ENCODE measurements at regions not wholly inside any gene's neighbourhood (a gene's known extent, or its start where the extent isn't known, plus 50 kb on each side); places are given as distances from the start of the nearest gene placed in this dataset.

GRCh38 chr3:130243808-130244207 lies 101.7 kb upstream of the COL6A5 start:
- H3K27ac ChIP-seq = no peak overlapping the region
- no peaks in the 10 kb centered on the region for H3K9me3 ChIP-seq
- no peaks in the 10 kb centered on the region for H3K27me3 ChIP-seq
- no peaks in the 10 kb centered on the region for H3K36me3 ChIP-seq
- TF ChIP-seq POLR2AphosphoS5 (IDR thresholded peaks at IDR 0.05) (no peak), POLR2A (IDR thresholded peaks at IDR 0.05) (no peak), EP300 (IDR thresholded peaks at IDR 0.05; ENCODE audit: low read depth) (no peak)
- TF ChIP-seq, protein P1, sequence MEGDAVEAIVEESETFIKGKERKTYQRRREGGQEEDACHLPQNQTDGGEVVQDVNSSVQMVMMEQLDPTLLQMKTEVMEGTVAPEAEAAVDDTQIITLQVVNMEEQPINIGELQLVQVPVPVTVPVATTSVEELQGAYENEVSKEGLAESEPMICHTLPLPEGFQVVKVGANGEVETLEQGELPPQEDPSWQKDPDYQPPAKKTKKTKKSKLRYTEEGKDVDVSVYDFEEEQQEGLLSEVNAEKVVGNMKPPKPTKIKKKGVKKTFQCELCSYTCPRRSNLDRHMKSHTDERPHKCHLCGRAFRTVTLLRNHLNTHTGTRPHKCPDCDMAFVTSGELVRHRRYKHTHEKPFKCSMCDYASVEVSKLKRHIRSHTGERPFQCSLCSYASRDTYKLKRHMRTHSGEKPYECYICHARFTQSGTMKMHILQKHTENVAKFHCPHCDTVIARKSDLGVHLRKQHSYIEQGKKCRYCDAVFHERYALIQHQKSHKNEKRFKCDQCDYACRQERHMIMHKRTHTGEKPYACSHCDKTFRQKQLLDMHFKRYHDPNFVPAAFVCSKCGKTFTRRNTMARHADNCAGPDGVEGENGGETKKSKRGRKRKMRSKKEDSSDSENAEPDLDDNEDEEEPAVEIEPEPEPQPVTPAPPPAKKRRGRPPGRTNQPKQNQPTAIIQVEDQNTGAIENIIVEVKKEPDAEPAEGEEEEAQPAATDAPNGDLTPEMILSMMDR (IDR thresholded peaks at IDR 0.05) = no peak
- intact Hi-C loops (cut with DNase I; ENCODE audit: low total_unique reads) (no loop called here), in situ Hi-C loops (cut with MboI; ENCODE audit: low pct_ligation_motif_present in 1 of 4, low pct_unique_long_range_greater_than_20kb in 1 of 4, low sequenced_read_pairs in 3 of 4) (no loop called here)
- no peak overlapping the region for H3K4me3 ChIP-seq
- no peak for DNase-seq
- no peaks in the 10 kb centered on the region for H3K4me1 ChIP-seq

GRCh38 chr3:130250982-130251381 lies 94.5 kb upstream of the COL6A5 start:
- WGBS, 2 donors (ENCODE audit: low coverage in 1 of 2) = 20 to 79% methylated on average over 1 to 12 of the region's 12 CpGs
- H3K4me1 ChIP-seq = no peaks in the 10 kb centered on the region
- H3K27me3 ChIP-seq = no peaks in the 10 kb centered on the region
- H3K36me3 ChIP-seq = no peaks in the 10 kb centered on the region
- no peaks in the 10 kb centered on the region for H3K9me3 ChIP-seq
- in situ Hi-C loops (cut with MboI; ENCODE audit: low pct_ligation_motif_present in 1 of 4, low pct_unique_long_range_greater_than_20kb in 1 of 4, low sequenced_read_pairs in 3 of 4) = no loop called here
- DNase-seq = no peak
- no peak overlapping the region for H3K27ac ChIP-seq
- no peak overlapping the region for H3K4me3 ChIP-seq
- intact Hi-C loops (cut with DNase I; ENCODE audit: low total_unique reads) = no loop called here
- no peak for TF ChIP-seq POLR2A (IDR thresholded peaks at IDR 0.05)

DNA sequence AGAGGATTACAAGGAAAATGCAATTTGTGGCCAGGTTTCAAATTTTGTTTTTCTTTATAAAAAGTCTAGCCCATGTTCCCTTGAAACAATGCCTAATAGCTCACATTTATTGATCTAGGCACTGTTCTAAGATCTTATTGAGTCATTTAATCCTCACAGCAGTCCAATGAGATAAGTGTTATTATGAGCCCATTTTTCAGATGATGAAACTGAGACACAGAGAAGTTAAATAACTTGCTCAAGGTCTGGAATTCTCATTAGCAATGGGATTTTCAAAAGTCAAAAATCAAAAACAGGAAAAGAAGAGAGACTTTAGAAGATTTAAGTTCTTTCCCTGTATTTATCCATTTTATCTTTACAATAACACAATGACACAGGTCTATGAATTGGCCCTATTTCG lies 90.0 kb upstream of the COL6A5 start:
- Histone ChIP-seq H3K36me3 (no peaks in the 10 kb centered on the region), H3K27ac (no peak overlapping the region), H3K27me3 (no peaks in the 10 kb centered on the region), H3K4me3 (no peak overlapping the region), H3K4me1 (no peaks in the 10 kb centered on the region), H3K9me3 (no peaks in the 10 kb centered on the region)
- TF ChIP-seq EP300 (IDR thresholded peaks at IDR 0.05; ENCODE audit: low read depth) = no peak
- TF ChIP-seq, protein P1 (IDR thresholded peaks at IDR 0.05) = no peak
- no peak for TF ChIP-seq POLR2AphosphoS5 (IDR thresholded peaks at IDR 0.05)
- TF ChIP-seq POLR2A (IDR thresholded peaks at IDR 0.05) = no peak
- intact Hi-C loops (cut with DNase I; ENCODE audit: low total_unique reads) (no loop called here), in situ Hi-C loops (cut with MboI; ENCODE audit: low pct_ligation_motif_present in 1 of 4, low pct_unique_long_range_greater_than_20kb in 1 of 4, low sequenced_read_pairs in 3 of 4) (no loop called here)
- WGBS, 2 donors (ENCODE audit: low coverage in 1 of 2) = 64 to 67% methylated on average over 1 of the region's 1 CpG
- no peak for DNase-seq

DNA sequence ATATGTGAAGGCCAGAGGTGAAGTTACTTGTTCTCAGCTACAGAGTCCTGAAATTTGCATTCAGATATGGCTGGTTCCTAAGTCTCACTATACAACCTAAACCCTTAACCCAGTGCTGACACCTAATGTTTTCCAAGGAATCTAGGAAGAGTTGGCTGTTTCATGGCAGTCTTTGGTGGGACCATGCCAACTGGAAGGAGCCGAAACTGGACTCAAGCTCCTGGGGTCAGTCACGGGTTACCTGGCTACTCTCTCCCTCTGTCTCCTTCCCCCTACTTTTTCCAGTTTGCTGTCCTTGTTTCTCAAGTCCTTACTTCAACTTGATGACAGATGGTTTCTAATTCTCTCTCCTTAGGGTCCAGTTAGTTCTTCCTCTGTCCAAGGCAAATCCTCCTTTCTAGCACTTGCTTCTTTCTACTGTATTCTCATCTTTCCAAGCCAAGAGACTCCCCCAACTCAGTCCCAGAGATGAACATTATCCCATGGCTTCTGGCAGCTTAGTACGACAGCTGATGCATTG lies 88.6 kb upstream of the COL6A5 start:
- no peak for DNase-seq
- WGBS, 2 donors (ENCODE audit: low coverage in 1 of 2) = 81 to 89% methylated on average over 1 to 3 of the region's 3 CpGs
- Histone ChIP-seq H3K4me1 (no peaks in the 10 kb centered on the region), H3K27me3 (no peaks in the 10 kb centered on the region), H3K36me3 (no peaks in the 10 kb centered on the region), H3K4me3 (no peak overlapping the region), H3K27ac (no peak overlapping the region), H3K9me3 (no peaks in the 10 kb centered on the region)
- in situ Hi-C loops (cut with MboI; ENCODE audit: low pct_ligation_motif_present in 1 of 4, low pct_unique_long_range_greater_than_20kb in 1 of 4, low sequenced_read_pairs in 3 of 4) (no loop called here), intact Hi-C loops (cut with DNase I; ENCODE audit: low total_unique reads) (no loop called here)
- no peak for TF ChIP-seq POLR2AphosphoS5 (IDR thresholded peaks at IDR 0.05)
- no peak for TF ChIP-seq EP300 (IDR thresholded peaks at IDR 0.05; ENCODE audit: low read depth)
- TF ChIP-seq POLR2A (IDR thresholded peaks at IDR 0.05) = no peak
- TF ChIP-seq, protein P1 (IDR thresholded peaks at IDR 0.05) = no peak

DNA sequence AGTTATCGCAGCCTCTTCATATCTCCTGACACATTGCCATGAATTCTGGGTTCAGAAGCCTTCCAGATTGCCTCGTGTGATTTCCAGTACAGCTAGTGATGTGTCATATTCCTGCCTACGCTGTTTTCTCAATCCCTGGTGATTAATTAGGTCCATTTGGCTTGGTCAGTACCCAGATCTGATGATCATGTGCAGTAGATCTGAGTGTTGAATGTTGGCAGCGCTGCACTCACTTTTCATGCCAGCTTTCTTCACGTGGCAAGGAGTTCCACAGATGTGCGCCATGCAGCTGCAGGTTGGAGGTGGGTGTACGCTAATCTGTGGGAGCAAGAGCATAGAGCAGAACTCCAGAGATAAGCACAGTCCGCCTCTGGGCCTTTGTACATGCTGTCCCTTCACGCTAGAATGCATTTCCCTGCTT lies 86.9 kb upstream of the COL6A5 start:
- H3K27ac ChIP-seq = no peak overlapping the region
- no peaks in the 10 kb centered on the region for H3K27me3 ChIP-seq
- 40 to 58% methylated on average over 3 to 9 of the region's 9 CpGs for WGBS, 2 donors (ENCODE audit: low coverage in 1 of 2)
- H3K9me3 ChIP-seq = no peaks in the 10 kb centered on the region
- DNase-seq = no peak
- H3K4me1 ChIP-seq = no peaks in the 10 kb centered on the region
- in situ Hi-C loops (cut with MboI; ENCODE audit: low pct_ligation_motif_present in 1 of 4, low pct_unique_long_range_greater_than_20kb in 1 of 4, low sequenced_read_pairs in 3 of 4) = no loop called here
- TF ChIP-seq EP300 (IDR thresholded peaks at IDR 0.05; ENCODE audit: low read depth) = no peak
- TF ChIP-seq, protein P1 (IDR thresholded peaks at IDR 0.05) = no peak
- TF ChIP-seq POLR2A (IDR thresholded peaks at IDR 0.05) = no peak
- TF ChIP-seq POLR2AphosphoS5 (IDR thresholded peaks at IDR 0.05) = no peak
- H3K36me3 ChIP-seq = no peaks in the 10 kb centered on the region
- intact Hi-C loops (cut with DNase I; ENCODE audit: low total_unique reads) = no loop called here
- H3K4me3 ChIP-seq = no peak overlapping the region

All from transverse colon (tissue), 4 donors.